Astrocyte (in vitro differentiated cells and primary cell): ENCODE measurements at regions not wholly inside any gene's neighbourhood (a gene's known extent, or its start where the extent isn't known, plus 50 kb on each side); places are given as distances from the start of the nearest gene placed in this dataset.

Source experiments
- CTCF ChIP-seq: IDR thresholded peaks from 2 replicates; pipeline ENCODE4 v1.5.1; 2011; ENCODE audit warnings: low read depth, mild to moderate bottlenecking, inconsistent platforms, low read length, moderate library complexity; ENCODE audit not compliant: insufficient read depth
- EZH2 ChIP-seq: IDR thresholded peaks from 2 replicates; pipeline ENCODE4 v1.6.1; 2012; ENCODE audit warnings: mild to moderate bottlenecking, low read length, inconsistent platforms; ENCODE audit not compliant: insufficient read depth

- no peak for TF ChIP-seq CTCF
- TF ChIP-seq EZH2: no peak
These were observed 281.2 kb downstream of the NR2F1-AS1 start for GRCh38 chr5:93299681-93300308.
